Subcutaneous abdominal adipose tissue (tissue), 5 donors: ENCODE measurements at regions not wholly inside any gene's neighbourhood (a gene's known extent, or its start where the extent isn't known, plus 50 kb on each side); places are given as distances from the start of the nearest gene placed in this dataset.

Experiments
- H3K27ac ChIP-seq: one replicate; pipeline ENCODE4 v1.7.0; 2013; ENCODE audit warnings: low read depth, mild to moderate bottlenecking, inconsistent platforms, low read length, moderate library complexity
- H3K27me3 ChIP-seq, 5 donors: one replicate each; pipeline ENCODE4 v1.7.0; 2013; ENCODE audit warnings: low read length in 5 of 5, inconsistent platforms in 1 of 5; ENCODE audit not compliant: control insufficient read depth in 5 of 5, insufficient read depth in 4 of 5
- H3K36me3 ChIP-seq, 5 donors: one replicate each; pipeline ENCODE4 v1.7.0; 2013; ENCODE audit warnings: low read length in 5 of 5; ENCODE audit not compliant: control insufficient read depth in 5 of 5, insufficient read depth in 5 of 5
- H3K4me1 ChIP-seq, 5 donors: one replicate each; pipeline ENCODE4 v1.7.0; 2013; ENCODE audit warnings: low read length in 5 of 5, mild to moderate bottlenecking in 3 of 5, moderate library complexity in 1 of 5; ENCODE audit not compliant: control insufficient read depth in 5 of 5, insufficient read depth in 5 of 5
- H3K4me3 ChIP-seq, 5 donors: one replicate each; pipeline ENCODE4 v1.7.0; 2013; ENCODE audit warnings: low read length in 5 of 5, low read depth in 1 of 5
- H3K9ac ChIP-seq, 5 donors: one replicate each; pipeline ENCODE4 v1.7.0; 2013; ENCODE audit warnings: low read length in 5 of 5, mild to moderate bottlenecking in 4 of 5, moderate library complexity in 3 of 5
- H3K9me3 ChIP-seq, 5 donors: one replicate each; pipeline ENCODE4 v1.7.0; 2013; ENCODE audit warnings: low read length in 5 of 5; ENCODE audit not compliant: control insufficient read depth in 5 of 5
- donor health status: healthy.
- donor health status: healthy.
- donor health status: healthy.
- donor health status: healthy.
- donor health status: healthy.

- H3K27me3 ChIP-seq: no peaks in the 10 kb centered on the region
- no peaks in the 10 kb centered on the region for H3K36me3 ChIP-seq
- H3K9me3 ChIP-seq: no peaks in the 10 kb centered on the region
- peaks cover 0 to 3% (median 0%) of the 10 kb centered on the region in 5 donors for H3K4me1 ChIP-seq
- H3K4me3 ChIP-seq: no peak overlapping the region
- no peak overlapping the region for H3K9ac ChIP-seq
- no peak overlapping the region for H3K27ac ChIP-seq
Observed at GRCh38 chr6:77021778-77022177, 441.5 kb downstream of the HTR1B start.

- H3K4me3 ChIP-seq: no peak overlapping the region
- H3K9ac ChIP-seq: no peak overlapping the region
- peaks cover 0 to 3% (median 0%) of the 10 kb centered on the region in 5 donors for H3K4me1 ChIP-seq
- no peaks in the 10 kb centered on the region for H3K27me3 ChIP-seq
- H3K27ac ChIP-seq: no peak overlapping the region
- no peaks in the 10 kb centered on the region for H3K36me3 ChIP-seq
- no peaks in the 10 kb centered on the region for H3K9me3 ChIP-seq
Observed at GRCh38 chr6:77021232-77021631, 442.1 kb downstream of the HTR1B start.

DNA sequence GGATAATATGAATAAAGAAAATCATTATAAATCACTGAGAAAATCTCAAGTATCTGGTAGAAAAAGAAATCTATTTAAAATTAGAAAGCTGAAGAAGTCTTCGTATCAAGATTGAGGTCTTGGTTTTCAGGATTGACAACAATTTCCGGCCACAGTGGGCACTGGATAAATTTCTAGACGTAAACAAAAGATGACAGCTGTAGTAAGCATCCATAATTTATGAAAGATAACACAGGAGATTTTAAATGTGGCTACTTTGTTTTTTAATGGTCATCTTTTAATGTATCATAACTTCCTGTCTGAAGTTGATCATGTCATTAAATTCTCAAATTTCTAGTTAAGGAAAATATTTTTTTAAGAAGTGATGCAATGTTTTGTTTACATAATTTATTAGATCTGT lies 444.2 kb downstream of the HTR1B start:
- Histone ChIP-seq H3K4me1 (no peaks in the 10 kb centered on the region), H3K9ac (no peak overlapping the region), H3K36me3 (no peaks in the 10 kb centered on the region), H3K9me3 (no peaks in the 10 kb centered on the region), H3K4me3 (no peak overlapping the region), H3K27me3 (no peaks in the 10 kb centered on the region), H3K27ac (no peak overlapping the region)

- Histone ChIP-seq H3K36me3 (no peaks in the 10 kb centered on the region), H3K4me1 (no peaks in the 10 kb centered on the region), H3K4me3 (no peak overlapping the region), H3K27me3 (no peaks in the 10 kb centered on the region), H3K9me3 (no peaks in the 10 kb centered on the region), H3K9ac (no peak overlapping the region), H3K27ac (no peak overlapping the region)
Observed at GRCh38 chr6:77017537-77017936, 445.8 kb downstream of the HTR1B start.

GRCh38 chr6:77015350-77015749 lies 447.9 kb downstream of the HTR1B start:
- no peak overlapping the region for H3K27ac ChIP-seq
- H3K9ac ChIP-seq: no peak overlapping the region
- H3K4me3 ChIP-seq: no peak overlapping the region
- peaks cover 0 to 12% (median 9%) of the 10 kb centered on the region in 5 donors for H3K9me3 ChIP-seq
- no peaks in the 10 kb centered on the region for H3K36me3 ChIP-seq
- no peaks in the 10 kb centered on the region for H3K4me1 ChIP-seq
- H3K27me3 ChIP-seq: no peaks in the 10 kb centered on the region

- Histone ChIP-seq H3K27ac (no peak overlapping the region), H3K36me3 (no peaks in the 10 kb centered on the region), H3K9me3 (peaks cover 0 to 16% (median 11%) of the 10 kb centered on the region in 5 donors), H3K4me3 (no peak overlapping the region), H3K4me1 (no peaks in the 10 kb centered on the region), H3K27me3 (no peaks in the 10 kb centered on the region), H3K9ac (no peak overlapping the region)
Observed at GRCh38 chr6:77011929-77012545, 451.3 kb downstream of the HTR1B start.

DNA sequence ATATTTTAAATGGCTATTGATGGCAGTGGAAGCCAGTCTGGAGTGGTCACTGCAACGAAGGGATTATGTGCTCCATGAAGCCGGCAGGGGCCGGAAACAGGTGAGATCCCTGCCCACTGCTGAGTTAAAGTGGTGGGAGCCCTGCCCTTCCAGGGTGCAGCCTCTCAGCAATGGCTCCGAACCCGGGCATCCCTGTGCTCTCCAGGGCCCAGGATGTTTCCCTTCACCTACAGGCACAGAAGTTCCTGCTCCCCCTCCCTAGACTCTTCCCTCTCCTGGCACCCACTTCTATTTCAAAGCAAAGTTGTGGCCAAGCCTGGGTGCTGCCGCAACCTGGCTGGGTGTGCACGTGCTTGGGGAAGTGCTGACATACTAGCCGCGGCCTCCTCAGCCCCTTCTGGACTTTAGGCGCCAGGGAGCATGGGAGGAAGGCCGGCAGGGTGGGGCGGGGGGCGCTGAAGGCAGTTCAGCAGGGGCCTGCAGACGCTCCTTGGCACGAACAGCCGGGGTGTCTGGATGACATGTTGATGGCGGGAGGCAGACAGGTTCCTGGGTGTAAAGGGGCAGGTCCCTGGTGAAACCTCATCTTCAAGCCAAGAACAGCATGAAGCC lies 452.3 kb downstream of the HTR1B start:
- Histone ChIP-seq H3K4me1 (no peaks in the 10 kb centered on the region), H3K27me3 (no peaks in the 10 kb centered on the region), H3K4me3 (no peak overlapping the region), H3K36me3 (no peaks in the 10 kb centered on the region), H3K9me3 (peaks cover 0 to 16% (median 11%) of the 10 kb centered on the region in 5 donors), H3K9ac (no peak overlapping the region), H3K27ac (no peak overlapping the region)

DNA sequence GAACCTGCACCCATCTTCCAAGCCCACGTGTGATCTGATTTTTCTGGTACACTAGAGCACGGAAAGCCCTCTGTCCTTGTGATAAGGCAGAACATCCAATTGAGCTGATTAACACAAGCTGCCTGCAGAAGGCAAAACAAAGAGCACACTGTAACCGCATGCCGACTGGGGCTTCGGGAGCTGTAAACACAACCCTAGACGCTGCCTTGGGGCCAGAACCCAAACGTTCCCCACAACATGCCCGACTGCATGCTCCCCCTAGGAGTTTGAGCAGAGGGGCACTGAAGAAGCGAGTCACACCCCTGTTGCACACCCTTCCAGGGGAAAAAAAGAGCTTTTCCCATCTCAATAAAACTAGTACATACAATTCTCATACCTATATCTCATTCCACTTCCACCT lies 470.7 kb downstream of the HTR1B start:
- Histone ChIP-seq H3K36me3 (no peaks in the 10 kb centered on the region), H3K9me3 (peaks cover 0 to 16% (median 8%) of the 10 kb centered on the region in 5 donors), H3K4me1 (no peaks in the 10 kb centered on the region), H3K27ac (no peak overlapping the region), H3K9ac (no peak overlapping the region), H3K4me3 (no peak overlapping the region), H3K27me3 (no peaks in the 10 kb centered on the region)

DNA sequence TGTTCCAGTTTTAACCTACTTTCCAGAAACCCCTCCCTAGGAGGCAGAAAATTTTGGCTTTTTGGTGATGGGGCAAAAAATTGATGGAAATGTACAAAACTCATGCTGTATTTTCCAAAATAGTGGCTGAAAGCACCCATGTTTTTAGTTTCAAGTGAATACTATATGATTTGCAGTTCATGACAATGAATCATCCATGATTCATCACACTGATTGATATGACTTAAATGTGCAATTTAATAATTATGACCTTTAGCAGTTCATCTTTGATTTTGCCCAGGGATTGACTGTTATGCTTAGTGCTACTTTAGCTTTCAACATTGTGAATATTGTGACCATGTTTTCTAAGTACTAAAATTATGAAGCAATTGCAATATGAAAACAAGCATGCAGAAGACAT lies 478.7 kb downstream of the HTR1B start:
- no peak overlapping the region for H3K4me3 ChIP-seq
- H3K4me1 ChIP-seq: no peaks in the 10 kb centered on the region
- H3K27ac ChIP-seq: no peak overlapping the region
- no peaks in the 10 kb centered on the region for H3K36me3 ChIP-seq
- peaks cover 0 to 11% (median 8%) of the 10 kb centered on the region in 5 donors for H3K9me3 ChIP-seq
- no peaks in the 10 kb centered on the region for H3K27me3 ChIP-seq
- no peak overlapping the region for H3K9ac ChIP-seq

- Histone ChIP-seq H3K4me1 (no peaks in the 10 kb centered on the region), H3K36me3 (no peaks in the 10 kb centered on the region), H3K27ac (no peak overlapping the region), H3K9ac (no peak overlapping the region), H3K9me3 (no peaks in the 10 kb centered on the region), H3K27me3 (no peaks in the 10 kb centered on the region), H3K4me3 (no peak overlapping the region)
Observed at GRCh38 chr6:76982476-76983199, 480.7 kb downstream of the HTR1B start.
